Testis (tissue), 2 donors: ENCODE measurements at regions not wholly inside any gene's neighbourhood (a gene's known extent, or its start where the extent isn't known, plus 50 kb on each side); places are given as distances from the start of the nearest gene placed in this dataset.

Source experiments
- POLR2A ChIP-seq: fragments of 450-650 bp; IDR thresholded peaks from one replicate; pipeline ENCODE4 v1.6.1; 2017; ENCODE audit warnings: antibody characterized with exemption, mild to moderate bottlenecking, moderate library complexity
- TF ChIP-seq, protein P1 (sequence below), 3 experiments: fragments of 450-650 bp in 2 of 3; fragments of 200-600 bp in 1 of 3; sonication (generic) in 1 of 3; IDR thresholded peaks; one replicate each; pipeline ENCODE4 v1.5.1; 2016 to 2019; ENCODE audit warnings: antibody characterized with exemption in 3 of 3, mild to moderate bottlenecking in 2 of 3, moderate library complexity in 1 of 3

DNA sequence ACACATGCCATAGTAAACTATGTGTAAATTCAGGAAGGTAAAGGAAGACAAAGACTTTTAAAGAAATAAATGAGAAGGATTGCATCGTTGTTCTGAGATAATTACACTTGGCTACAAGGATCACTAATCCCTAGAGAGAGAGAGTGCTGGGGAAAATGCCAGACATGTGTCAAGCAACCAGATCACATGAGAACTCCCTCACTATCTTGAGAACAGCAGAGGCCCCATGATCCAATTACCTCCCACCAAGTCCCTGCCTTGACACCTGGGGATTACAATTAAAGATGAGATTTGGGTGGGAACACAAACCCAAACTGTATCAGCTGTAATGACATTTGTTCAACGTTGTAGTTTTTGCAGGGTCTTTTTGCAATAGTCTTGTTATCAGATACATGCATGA is 1600.9 kb upstream of the MIR17HG start:
- no peak for TF ChIP-seq POLR2A
- TF ChIP-seq, protein P1, sequence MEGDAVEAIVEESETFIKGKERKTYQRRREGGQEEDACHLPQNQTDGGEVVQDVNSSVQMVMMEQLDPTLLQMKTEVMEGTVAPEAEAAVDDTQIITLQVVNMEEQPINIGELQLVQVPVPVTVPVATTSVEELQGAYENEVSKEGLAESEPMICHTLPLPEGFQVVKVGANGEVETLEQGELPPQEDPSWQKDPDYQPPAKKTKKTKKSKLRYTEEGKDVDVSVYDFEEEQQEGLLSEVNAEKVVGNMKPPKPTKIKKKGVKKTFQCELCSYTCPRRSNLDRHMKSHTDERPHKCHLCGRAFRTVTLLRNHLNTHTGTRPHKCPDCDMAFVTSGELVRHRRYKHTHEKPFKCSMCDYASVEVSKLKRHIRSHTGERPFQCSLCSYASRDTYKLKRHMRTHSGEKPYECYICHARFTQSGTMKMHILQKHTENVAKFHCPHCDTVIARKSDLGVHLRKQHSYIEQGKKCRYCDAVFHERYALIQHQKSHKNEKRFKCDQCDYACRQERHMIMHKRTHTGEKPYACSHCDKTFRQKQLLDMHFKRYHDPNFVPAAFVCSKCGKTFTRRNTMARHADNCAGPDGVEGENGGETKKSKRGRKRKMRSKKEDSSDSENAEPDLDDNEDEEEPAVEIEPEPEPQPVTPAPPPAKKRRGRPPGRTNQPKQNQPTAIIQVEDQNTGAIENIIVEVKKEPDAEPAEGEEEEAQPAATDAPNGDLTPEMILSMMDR (IDR thresholded peaks at IDR 0.05), result no peak
